SK-N-SH (cell line): ENCODE measurements at regions not wholly inside any gene's neighbourhood (a gene's known extent, or its start where the extent isn't known, plus 50 kb on each side); places are given as distances from the start of the nearest gene placed in this dataset.

Experiments used
- CTCF ChIA-PET: fragments of 300-600, 350-600 bp; formaldehyde crosslinking; extraction: SDS; loops from one replicate; lab custom pipeline; 2021; lab: Yijun Ruan, JAX
- POLR2A ChIA-PET: fragments of 350-600 bp; sonication (Branson Sonifier 250); formaldehyde crosslinking; extraction: SDS; loops from one replicate; lab custom pipeline; 2020; ENCODE audit warnings: antibody characterized with exemption, inconsistent platforms; lab: Yijun Ruan, JAX
- DNase-seq: peaks from one replicate; pipeline ENCODE4 v3.0.0; 2012
- H2AFZ ChIP-seq: fragments of 200-600 bp; sonication (generic); 2 replicates; pipeline ENCODE4 v1.8.1; 2016; ENCODE audit warnings: antibody characterized with exemption, mild to moderate bottlenecking, low read depth
- H3F3A ChIP-seq: fragments of 200-600 bp; sonication (generic); replicated peaks from 2 replicates; pipeline ENCODE3; 2016; ENCODE audit warnings: antibody characterized with exemption, mild to moderate bottlenecking; ENCODE audit not compliant: insufficient read depth
- H3K27ac ChIP-seq, 2 experiments: fragments of 200-500 bp in 1 of 2; fragments of 200-600 bp in 1 of 2; sonication (Bioruptor generic) in 1 of 2; sonication (generic), shearing (Covaris generic) in 1 of 2; 2 replicates each; pipeline versions ENCODE4 v1.5.1 to v1.6.1; 2014 to 2016; ENCODE audit warnings: low read depth in 2 of 2, inconsistent platforms in 1 of 2, low read length in 1 of 2, mild to moderate bottlenecking in 1 of 2, mixed read lengths in 1 of 2
- H3K27me3 ChIP-seq: fragments of 200-600 bp; sonication (generic), shearing (Covaris generic); 2 replicates; pipeline ENCODE4 v1.6.1; 2016; ENCODE audit warnings: mixed run types; ENCODE audit not compliant: insufficient read depth
- H3K36me3 ChIP-seq, 2 experiments: fragments of 200-500 bp in 1 of 2; fragments of 200-600 bp in 1 of 2; sonication (Bioruptor generic) in 1 of 2; sonication (generic) in 1 of 2; replicated peaks in 1 of 2; 2 replicates each; pipeline versions ENCODE3 to v1.5.1; 2014 to 2016; ENCODE audit warnings: low read length in 1 of 2, mild to moderate bottlenecking in 1 of 2; ENCODE audit not compliant: insufficient read depth in 2 of 2, control insufficient read depth in 1 of 2
- H3K4me1 ChIP-seq, 2 experiments: fragments of 200-500 bp in 1 of 2; fragments of 200-600 bp in 1 of 2; sonication (Bioruptor generic) in 1 of 2; sonication (generic), shearing (Covaris generic) in 1 of 2; 2 replicates each; pipeline versions ENCODE4 v1.5.1 to v1.6.1; 2014 to 2016; ENCODE audit warnings: low read depth in 1 of 2, low read length in 1 of 2, mixed run types in 1 of 2; ENCODE audit not compliant: insufficient read depth in 2 of 2, control insufficient read depth in 1 of 2
- H3K4me2 ChIP-seq: fragments of 200-600 bp; sonication (generic), shearing (Covaris generic); 2 replicates; pipeline ENCODE4 v1.6.1; 2017; ENCODE audit warnings: mixed run types
- H3K4me3 ChIP-seq, 2 experiments: fragments of 200-500 bp in 1 of 2; fragments of 200-600 bp in 1 of 2; sonication (Bioruptor generic) in 1 of 2; sonication (generic), shearing (Covaris generic) in 1 of 2; 2 replicates each; pipeline versions ENCODE4 v1.5.1 to v1.8.1; 2014 to 2016; ENCODE audit warnings: low read depth in 2 of 2, inconsistent platforms in 1 of 2, low read length in 1 of 2, mild to moderate bottlenecking in 1 of 2, mixed read lengths in 1 of 2, moderate library complexity in 1 of 2
- H3K79me2 ChIP-seq: fragments of 200-600 bp; sonication (generic); 2 replicates; pipeline ENCODE4 v1.8.1; 2017; ENCODE audit warnings: mild to moderate bottlenecking; ENCODE audit not compliant: insufficient read depth
- H3K9ac ChIP-seq: fragments of 200-600 bp; sonication (generic); 2 replicates; pipeline ENCODE4 v1.6.1; 2017; ENCODE audit warnings: mixed run types
- H3K9me2 ChIP-seq: fragments of 200-600 bp; sonication (generic); 2 replicates; pipeline ENCODE4 v1.6.1; 2017; ENCODE audit warnings: mixed run types
- H3K9me3 ChIP-seq: fragments of 200-600 bp; sonication (generic); 2 replicates; pipeline ENCODE4 v1.6.1; 2017; ENCODE audit warnings: mixed run types, mild to moderate bottlenecking, moderate library complexity
- H4K20me1 ChIP-seq: fragments of 200-600 bp; sonication (generic); 2 replicates; pipeline ENCODE4 v1.6.1; 2017; ENCODE audit warnings: mild to moderate bottlenecking, mixed run types; ENCODE audit not compliant: insufficient read depth
- CHD2 ChIP-seq: fragments of 150-350 bp; IDR thresholded peaks from 2 replicates; pipeline ENCODE4 v1.6.1; 2018; ENCODE audit warnings: low read length; ENCODE audit not compliant: partially characterized antibody
- CTCF ChIP-seq: fragments of 200-600 bp; sonication (generic); IDR thresholded peaks from 2 replicates; pipeline ENCODE4 v1.6.1; 2017; ENCODE audit warnings: antibody characterized with exemption, mild to moderate bottlenecking, moderate library complexity
- EP300 ChIP-seq, 2 experiments: IDR thresholded peaks; 2 replicates each; pipeline versions ENCODE4 v1.4.0 to v1.6.1; 2012; ENCODE audit warnings: borderline replicate concordance in 1 of 2, low read depth in 1 of 2, low read length in 1 of 2
- FOXJ3 ChIP-seq: sonication (generic); formaldehyde crosslinking; IDR thresholded peaks from 2 replicates; pipeline ENCODE4 v1.5.1; 2020; ENCODE audit warnings: mild to moderate bottlenecking, missing genetic modification reagents
- FOXM1 ChIP-seq: IDR thresholded peaks from 2 replicates; pipeline ENCODE4 v1.4.0; 2012; ENCODE audit warnings: low read depth, mild to moderate bottlenecking
- GABPA ChIP-seq: IDR thresholded peaks from 2 replicates; pipeline ENCODE4 v1.4.0; 2012; ENCODE audit warnings: low read depth, mild to moderate bottlenecking
- IRF3 ChIP-seq: fragments of 150-350 bp; IDR thresholded peaks from 2 replicates; pipeline ENCODE4 v1.6.1; 2016; ENCODE audit warnings: mild to moderate bottlenecking, low read depth, low read length
- JUND ChIP-seq: IDR thresholded peaks from 2 replicates; pipeline ENCODE4 v1.4.0; 2012
- MXI1 ChIP-seq: IDR thresholded peaks from 2 replicates; pipeline ENCODE4 v1.6.1; 2012; ENCODE audit warnings: mild to moderate bottlenecking, low read depth, low read length, improper control_type of control experiment
- NFIC ChIP-seq: IDR thresholded peaks from 2 replicates; pipeline ENCODE4 v1.4.0; 2012; ENCODE audit warnings: borderline replicate concordance
- PBX3 ChIP-seq: IDR thresholded peaks from 2 replicates; pipeline ENCODE4; 2012
- RAD21 ChIP-seq: IDR thresholded peaks from 2 replicates; pipeline ENCODE4 v1.6.1; 2012; ENCODE audit warnings: mild to moderate bottlenecking, low read length
- REST ChIP-seq: IDR thresholded peaks from 2 replicates; pipeline ENCODE4 v1.6.1; 2012; ENCODE audit warnings: mild to moderate bottlenecking, low read depth, low read length, moderate library complexity
- SIN3A ChIP-seq: IDR thresholded peaks from 2 replicates; pipeline ENCODE4 v1.6.1; 2012; ENCODE audit warnings: low read depth, mild to moderate bottlenecking, low read length, moderate library complexity, borderline replicate concordance
- SMC3 ChIP-seq: IDR thresholded peaks from 2 replicates; pipeline ENCODE4 v1.6.1; 2012; ENCODE audit warnings: low read depth, low read length, improper control_type of control experiment
- TAF1 ChIP-seq: IDR thresholded peaks from 2 replicates; pipeline ENCODE4 v1.6.1; 2012; ENCODE audit warnings: low read depth, mild to moderate bottlenecking, low read length, moderate library complexity, borderline replicate concordance
- TCF12 ChIP-seq: IDR thresholded peaks from 2 replicates; pipeline ENCODE4 v1.4.0; 2012
- TEAD4 ChIP-seq: IDR thresholded peaks from 2 replicates; pipeline ENCODE4 v1.4.0; 2012; ENCODE audit warnings: mild to moderate bottlenecking, borderline replicate concordance; ENCODE audit not compliant: insufficient read depth
- USF1 ChIP-seq: IDR thresholded peaks from 2 replicates; pipeline ENCODE4 v1.4.0; 2012; ENCODE audit warnings: low read depth, borderline replicate concordance
- YY1 ChIP-seq: IDR thresholded peaks from 2 replicates; pipeline ENCODE4 v1.4.0; 2012; ENCODE audit warnings: low read depth, mild to moderate bottlenecking

GRCh38 chr1:187991944-187992343 lies 1163.2 kb downstream of the PLA2G4A start:
- no peak overlapping the region for H3K9ac ChIP-seq
- H3K4me3 ChIP-seq: no peak overlapping the region
- H3K9me2 ChIP-seq: no peaks in the 10 kb centered on the region
- CTCF ChIA-PET: no interaction called here
- H3K4me1 ChIP-seq: no peaks in the 10 kb centered on the region; a peak in 1 of 4 replicates
- no peaks in the 10 kb centered on the region for H3K36me3 ChIP-seq
- DNase-seq: no peak
- H2AFZ ChIP-seq: no peak overlapping the region
- TF ChIP-seq YY1 (no peak), FOXM1 (no peak), IRF3 (no peak), FOXJ3 (no peak), SMC3 (no peak), EP300 (IDR thresholded peaks at IDR 0.05; ENCODE audit: borderline replicate concordance in 1 of 2, low read depth in 1 of 2, low read length in 1 of 2) (no peak)
- H3K79me2 ChIP-seq: no peaks in the 10 kb centered on the region
- POLR2A ChIA-PET: no interaction called here
- H4K20me1 ChIP-seq: no peaks in the 10 kb centered on the region
- no peaks in the 10 kb centered on the region for H3K9me3 ChIP-seq
- H3F3A ChIP-seq: no peaks in the 10 kb centered on the region
- H3K4me2 ChIP-seq: no peak overlapping the region
- no peaks in the 10 kb centered on the region for H3K27me3 ChIP-seq
- H3K27ac ChIP-seq: no peak overlapping the region

GRCh38 chr1:187996780-187997179 lies 1168.0 kb downstream of the PLA2G4A start:
- Histone ChIP-seq H3K4me2 (no peak overlapping the region), H4K20me1 (no peaks in the 10 kb centered on the region), H3K27me3 (no peaks in the 10 kb centered on the region), H3K4me1 (no peaks in the 10 kb centered on the region; a peak in 1 of 4 replicates), H3K9me3 (no peaks in the 10 kb centered on the region), H3K9me2 (no peaks in the 10 kb centered on the region), H3F3A (no peaks in the 10 kb centered on the region), H3K36me3 (no peaks in the 10 kb centered on the region), H3K4me3 (no peak overlapping the region), H2AFZ (no peak overlapping the region), H3K27ac (no peak overlapping the region), H3K9ac (no peak overlapping the region), H3K79me2 (no peaks in the 10 kb centered on the region)
- DNase-seq: no peak
- ChIA-PET CTCF (no interaction called here), POLR2A (no interaction called here)
- TF ChIP-seq CHD2: no peak
- no peak for TF ChIP-seq TEAD4
- no peak for TF ChIP-seq NFIC
- TF ChIP-seq MXI1: no peak
- no peak for TF ChIP-seq TAF1
- TF ChIP-seq YY1: no peak
- TF ChIP-seq GABPA: no peak
- no peak for TF ChIP-seq EP300 (IDR thresholded peaks at IDR 0.05; ENCODE audit: borderline replicate concordance in 1 of 2, low read depth in 1 of 2, low read length in 1 of 2)
- TF ChIP-seq RAD21: no peak
- TF ChIP-seq REST: no peak
- TF ChIP-seq SIN3A: no peak
- no peak for TF ChIP-seq IRF3
- no peak for TF ChIP-seq CTCF
- no peak for TF ChIP-seq TCF12
- TF ChIP-seq FOXM1: no peak
- no peak for TF ChIP-seq USF1
- no peak for TF ChIP-seq PBX3
- no peak for TF ChIP-seq JUND
